VCaP (cell line): ENCODE measurements at regions not wholly inside any gene's neighbourhood (a gene's known extent, or its start where the extent isn't known, plus 50 kb on each side); places are given as distances from the start of the nearest gene placed in this dataset.

Source experiments
- H3K27ac ChIP-seq: fragments of 450-650 bp; 2 replicates; pipeline ENCODE4 v1.5.1; 2017
- TF ChIP-seq, protein P1 (sequence below): fragments of 450-650 bp; conservative IDR thresholded peaks from 2 replicates; pipeline ENCODE4 v1.5.1; 2017; ENCODE audit warnings: mild to moderate bottlenecking, moderate library complexity

DNA sequence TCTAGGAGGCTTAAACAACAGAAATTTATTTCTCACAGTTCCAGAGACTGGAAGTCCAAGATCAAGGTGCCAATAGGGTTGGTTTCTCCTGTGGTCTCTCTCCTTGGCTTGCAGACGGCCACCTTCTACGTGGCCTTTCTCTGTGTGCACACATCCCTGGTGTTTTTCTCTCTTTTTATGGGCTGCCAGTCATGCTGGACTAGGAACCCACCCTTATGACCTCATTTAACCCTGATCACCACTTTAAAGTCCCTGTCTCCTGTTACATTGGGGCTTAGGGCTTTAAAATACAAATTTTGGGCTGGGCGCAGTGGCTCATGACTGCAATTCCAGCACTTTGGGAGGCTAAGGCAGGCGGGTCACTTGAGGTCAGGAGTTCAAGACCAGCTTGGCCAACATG lies 157.1 kb downstream of the TLE1 start:
- no peak overlapping the region for H3K27ac ChIP-seq
- TF ChIP-seq, protein P1, sequence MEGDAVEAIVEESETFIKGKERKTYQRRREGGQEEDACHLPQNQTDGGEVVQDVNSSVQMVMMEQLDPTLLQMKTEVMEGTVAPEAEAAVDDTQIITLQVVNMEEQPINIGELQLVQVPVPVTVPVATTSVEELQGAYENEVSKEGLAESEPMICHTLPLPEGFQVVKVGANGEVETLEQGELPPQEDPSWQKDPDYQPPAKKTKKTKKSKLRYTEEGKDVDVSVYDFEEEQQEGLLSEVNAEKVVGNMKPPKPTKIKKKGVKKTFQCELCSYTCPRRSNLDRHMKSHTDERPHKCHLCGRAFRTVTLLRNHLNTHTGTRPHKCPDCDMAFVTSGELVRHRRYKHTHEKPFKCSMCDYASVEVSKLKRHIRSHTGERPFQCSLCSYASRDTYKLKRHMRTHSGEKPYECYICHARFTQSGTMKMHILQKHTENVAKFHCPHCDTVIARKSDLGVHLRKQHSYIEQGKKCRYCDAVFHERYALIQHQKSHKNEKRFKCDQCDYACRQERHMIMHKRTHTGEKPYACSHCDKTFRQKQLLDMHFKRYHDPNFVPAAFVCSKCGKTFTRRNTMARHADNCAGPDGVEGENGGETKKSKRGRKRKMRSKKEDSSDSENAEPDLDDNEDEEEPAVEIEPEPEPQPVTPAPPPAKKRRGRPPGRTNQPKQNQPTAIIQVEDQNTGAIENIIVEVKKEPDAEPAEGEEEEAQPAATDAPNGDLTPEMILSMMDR, result no peak

- TF ChIP-seq, protein P1, result no peak
- no peak overlapping the region for H3K27ac ChIP-seq
These were observed 157.8 kb downstream of the TLE1 start for GRCh38 chr9:81531511-81531910.

GRCh38 chr9:81530846-81531245 lies 158.5 kb downstream of the TLE1 start:
- TF ChIP-seq, protein P1, result no peak
- no peak overlapping the region; the same call in 1 of the 2 replicates for H3K27ac ChIP-seq

- TF ChIP-seq, protein P1, result no peak
- peak overlapping the region; percentile 50 for H3K27ac ChIP-seq
These were observed 159.0 kb downstream of the TLE1 start for GRCh38 chr9:81530310-81530810.

- peak overlapping the region; percentile 50 for H3K27ac ChIP-seq
- TF ChIP-seq, protein P1, result no peak
These were observed 159.7 kb downstream of the TLE1 start for GRCh38 chr9:81529556-81530193.

DNA sequence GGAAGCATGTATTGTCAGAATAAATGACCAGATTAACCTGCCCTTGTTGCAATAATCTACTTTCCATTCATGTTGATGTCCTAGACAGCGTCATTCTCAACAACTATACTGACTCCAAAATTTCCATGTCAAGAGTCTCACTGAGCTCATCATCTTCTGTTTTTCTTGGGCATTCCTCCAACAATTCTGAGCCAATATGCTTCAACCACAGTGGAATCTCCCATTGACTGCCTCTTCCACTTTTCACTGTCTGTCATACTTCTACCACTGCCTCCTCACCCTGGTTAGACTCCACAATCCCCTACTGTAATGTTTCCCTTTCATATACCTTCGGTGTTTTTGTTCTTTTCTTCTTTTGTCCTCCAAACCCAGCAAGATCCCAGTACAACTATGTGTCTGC lies 162.8 kb downstream of the TLE1 start:
- TF ChIP-seq, protein P1, result no peak
- H3K27ac ChIP-seq, result no peak overlapping the region

DNA sequence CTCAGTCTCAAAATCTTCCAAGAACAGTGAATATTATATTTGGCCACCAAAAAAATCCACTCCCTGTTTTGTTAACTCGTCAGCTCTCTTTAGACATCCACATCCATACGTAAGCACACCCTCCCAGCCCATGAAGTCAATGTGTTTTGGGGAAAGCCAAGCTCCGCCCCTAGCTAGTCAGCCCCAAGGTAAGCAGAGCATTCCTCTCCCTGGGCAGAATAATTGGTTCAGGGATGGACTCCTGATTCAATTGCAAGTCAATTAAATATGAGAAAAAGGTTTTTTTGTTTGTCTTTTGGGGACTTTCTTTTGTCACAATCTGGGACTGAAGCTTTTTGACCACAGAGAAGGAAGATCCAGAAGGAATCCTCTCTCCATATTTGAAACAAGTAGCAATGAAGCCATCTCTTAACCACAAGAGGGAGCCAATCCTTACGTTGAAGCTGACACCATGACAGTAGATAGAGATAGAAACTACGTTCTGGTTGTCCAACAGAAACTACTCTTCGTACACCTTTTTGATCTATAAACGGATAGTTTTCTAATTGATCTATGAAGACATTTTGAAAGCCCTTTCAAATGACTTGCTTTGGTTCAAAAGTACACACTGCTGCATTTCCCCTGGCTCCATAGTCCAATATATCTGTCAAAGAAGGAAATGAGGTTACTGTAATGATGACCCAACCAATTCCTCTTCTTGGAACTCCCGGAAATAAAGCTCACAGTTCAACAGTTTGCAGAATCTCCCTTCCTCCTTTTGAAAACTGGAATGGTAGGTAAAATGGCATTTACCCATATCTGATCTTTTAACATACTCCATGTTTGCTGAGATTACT lies 166.4 kb downstream of the TLE1 start:
- 0 out of 2 replicates have a peak overlapping the region, but pooled peaks have one; percentile 3 for H3K27ac ChIP-seq
- TF ChIP-seq, protein P1, result peak; percentile 78
